T-cell (primary cell): ENCODE measurements at regions not wholly inside any gene's neighbourhood (a gene's known extent, or its start where the extent isn't known, plus 50 kb on each side); places are given as distances from the start of the nearest gene placed in this dataset.

Source experiments
- ATAC-seq, 4 experiments: fragments of 200-7000 bp in 3 of 4; fragments of 150-1000 bp in 1 of 4; cut with Tn5 transposase; replicated peaks in 1 of 4; 1 replicate in 3 of 4; 2 replicates in 1 of 4; pipeline ENCODE4 v1.10.0; 2021; ENCODE audit warnings: moderate library complexity in 3 of 4, mild to moderate bottlenecking in 2 of 4, moderate number of reproducible peaks in 1 of 4
- CTCF ChIA-PET, 2 donors: fragments of 300-600 bp; sonication (Branson Sonifier 250); formaldehyde crosslinking; loops; one replicate each; lab custom pipeline; 2022; ENCODE audit warnings: antibody characterized with exemption in 2 of 2; lab: Charles Lee
- POLR2A ChIA-PET, 2 donors: fragments of 300-600 bp; sonication (Branson Sonifier 250); formaldehyde crosslinking; loops; one replicate each; lab custom pipeline; 2022; ENCODE audit warnings: antibody characterized with exemption in 2 of 2; lab: Charles Lee
- DNase-seq, 35 experiments: peaks; one replicate each; pipeline versions ENCODE4 v3.0.0 to v3.0.0-alpha.2; 2013 to 2023
- H3K27ac ChIP-seq: one replicate; pipeline ENCODE4 v1.5.1; 2013; ENCODE audit warnings: low read length
- H3K27me3 ChIP-seq, 2 experiments: replicated peaks in 1 of 2; 1 replicate in 1 of 2; 2 replicates in 1 of 2; pipeline versions ENCODE4 v1.6.1 to v1.7.0; 2013; ENCODE audit warnings: low read length in 1 of 2, mixed read lengths in 1 of 2; ENCODE audit not compliant: control insufficient read depth in 2 of 2, insufficient read depth in 2 of 2; ENCODE audit errors: extremely low read depth in 1 of 2
- H3K36me3 ChIP-seq, 2 donors: 1 replicate in 1 of 2; 2 replicates in 1 of 2; pipeline versions ENCODE4 v1.6.1 to v1.7.0; 2013; ENCODE audit warnings: low read length in 1 of 2; ENCODE audit not compliant: control insufficient read depth in 2 of 2, insufficient read depth in 1 of 2; ENCODE audit errors: extremely low read depth in 1 of 2
- H3K4me1 ChIP-seq, 2 experiments: 1 replicate in 1 of 2; 2 replicates in 1 of 2; pipeline versions ENCODE4 v1.6.1 to v1.7.0; 2013; ENCODE audit warnings: low read length in 2 of 2, mixed read lengths in 1 of 2; ENCODE audit not compliant: insufficient read depth in 2 of 2, control insufficient read depth in 1 of 2; ENCODE audit errors: extremely low read depth in 1 of 2
- H3K4me3 ChIP-seq, 2 donors: 1 replicate in 1 of 2; 2 replicates in 1 of 2; pipeline versions ENCODE4 v1.5.1 to v1.7.0; 2013; ENCODE audit warnings: mild to moderate bottlenecking in 2 of 2, low read length in 1 of 2, moderate library complexity in 1 of 2; ENCODE audit not compliant: control insufficient read depth in 1 of 2; ENCODE audit errors: extremely low read depth in 1 of 2
- H3K9me3 ChIP-seq: 2 replicates; pipeline ENCODE4 v1.7.0; 2013
- H3K27ac Mint-ChIP-seq, 2 donors: one replicate each; pipeline ENCODE4 v1.8.0; 2020 to 2021; ENCODE audit warnings: mild to moderate bottlenecking in 2 of 2, mixed read lengths in 2 of 2
- H3K27me3 Mint-ChIP-seq, 2 donors: one replicate each; pipeline ENCODE4 v1.8.0; 2021 to 2022; ENCODE audit warnings: mixed read lengths in 2 of 2
- H3K36me3 Mint-ChIP-seq: one replicate; pipeline ENCODE4 v1.8.0; 2021; ENCODE audit warnings: mixed read lengths
- H3K4me1 Mint-ChIP-seq, 3 donors: one replicate each; pipeline ENCODE4 v1.8.0; 2020 to 2022; ENCODE audit warnings: mixed read lengths in 3 of 3, mild to moderate bottlenecking in 1 of 3
- H3K4me3 Mint-ChIP-seq, 3 donors: one replicate each; pipeline ENCODE4 v1.8.0; 2020 to 2022; ENCODE audit warnings: mild to moderate bottlenecking in 3 of 3, mixed read lengths in 3 of 3, moderate library complexity in 3 of 3
- H3K9me3 Mint-ChIP-seq, 3 donors: one replicate each; pipeline ENCODE4 v1.8.0; 2020 to 2022; ENCODE audit warnings: mixed read lengths in 3 of 3
- WGBS: methylation state at CpG from one replicate; pipeline ENCODE4 v1.1.5; 2013; ENCODE audit warnings: missing lambda C conversion rate; ENCODE audit not compliant: insufficient coverage; 5-methylcytosine and 5-hydroxymethylcytosine counted together

DNA sequence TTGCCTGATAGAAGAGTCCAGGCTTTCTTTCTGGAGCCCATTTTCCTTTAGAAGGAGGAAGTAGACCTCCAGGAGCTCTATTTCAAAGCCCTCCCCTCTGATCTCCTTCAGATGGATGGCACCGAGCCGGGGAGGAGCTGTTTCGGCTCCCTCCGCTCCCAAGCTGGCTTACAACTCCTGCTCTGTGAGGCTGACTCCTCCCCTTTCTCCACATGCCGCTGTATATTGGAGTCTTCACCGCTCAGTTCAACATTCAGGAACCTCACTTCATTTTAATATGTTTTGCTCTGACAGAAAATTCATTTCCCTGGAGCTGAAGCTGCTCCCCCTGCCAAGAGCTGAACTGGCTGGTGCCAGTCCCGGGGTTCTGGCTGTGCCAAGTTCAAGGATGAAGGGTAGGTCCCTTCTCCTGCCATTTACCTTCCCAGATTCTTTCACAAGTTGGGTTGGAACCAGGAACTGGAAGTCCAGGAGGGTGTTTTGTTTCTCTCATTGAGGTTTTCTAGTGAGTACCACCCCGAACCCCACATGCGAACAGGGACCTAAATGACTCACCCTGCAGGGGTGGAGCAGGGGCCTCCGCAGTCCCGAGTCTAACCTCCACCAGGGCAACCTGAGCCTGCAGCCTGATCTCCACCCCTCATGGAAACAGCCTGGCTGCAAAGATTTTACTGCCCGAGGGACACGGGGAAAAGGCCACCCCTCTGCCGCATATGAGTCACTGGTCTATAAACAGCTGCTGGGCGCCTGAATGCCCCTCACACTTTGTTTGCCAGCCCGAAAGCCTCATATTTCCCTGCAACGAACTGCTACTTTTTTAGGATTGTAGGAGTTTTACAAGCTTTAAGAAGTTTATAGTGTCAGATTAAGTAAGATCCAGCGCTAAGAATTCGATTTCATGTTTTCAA, 68.6 kb upstream of the FOXA2 start:
- Mint-ChIP-seq H3K27me3 (no peaks in the 10 kb centered on the region), H3K36me3 (no peaks in the 10 kb centered on the region), H3K27ac (no peak overlapping the region), H3K4me1 (no peaks in the 10 kb centered on the region), H3K4me3 (no peak overlapping the region), H3K9me3 (no peaks in the 10 kb centered on the region)
- Histone ChIP-seq H3K4me3 (no peak overlapping the region), H3K27me3 (peaks cover 0 to 3% of the 10 kb centered on the region in 2 experiments), H3K4me1 (no peaks in the 10 kb centered on the region), H3K9me3 (no peaks in the 10 kb centered on the region), H3K36me3 (no peaks in the 10 kb centered on the region), H3K27ac (no peak overlapping the region)
- 72% methylated on average over 9 of the region's 19 CpGs for WGBS
- ChIA-PET POLR2A (no interaction called here), CTCF (no interaction called here)
- DNase-seq (no peak), ATAC-seq (no peak)

DNA sequence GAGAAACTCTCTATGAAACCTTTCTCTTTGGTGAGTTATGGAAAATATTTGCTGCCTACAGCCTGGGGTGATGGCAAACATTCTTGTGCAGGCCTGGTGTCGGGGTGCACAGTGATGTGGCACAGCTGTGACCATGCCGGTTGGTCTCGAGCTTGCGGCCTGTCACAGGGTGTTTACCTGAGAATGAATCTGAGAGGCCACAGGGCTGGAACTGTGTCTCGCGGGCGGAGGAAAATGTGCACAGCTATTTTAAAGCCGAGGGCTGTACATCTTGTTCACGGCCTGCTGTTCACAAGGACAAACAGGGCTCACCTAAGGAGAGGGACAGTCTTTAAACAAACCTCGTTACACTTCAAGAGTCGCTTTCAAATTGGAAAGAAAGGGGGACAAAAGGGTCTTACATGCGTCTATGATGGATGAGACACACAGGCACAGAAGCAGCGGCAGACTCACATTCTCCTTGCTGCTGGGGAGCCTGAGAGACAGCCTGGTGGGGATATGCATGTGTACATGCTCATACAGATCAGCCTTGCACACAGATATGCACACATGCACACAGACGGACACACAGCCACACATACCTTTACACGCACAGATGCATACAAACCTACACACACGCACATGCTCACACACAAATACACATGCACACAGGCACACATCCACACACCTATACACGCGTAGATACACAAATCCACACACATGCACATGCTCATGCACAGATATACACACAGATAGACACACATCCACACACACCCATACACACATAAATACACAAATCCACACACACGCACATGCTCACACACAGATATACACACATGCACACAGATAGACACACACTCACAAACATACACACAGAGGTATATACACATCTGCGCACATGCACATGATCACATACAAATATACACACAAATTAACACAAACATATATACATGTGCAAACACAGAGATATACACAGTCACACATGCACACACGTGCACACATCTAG, 69.6 kb upstream of the FOXA2 start:
- no peak overlapping the region for H3K27ac Mint-ChIP-seq
- H3K27ac ChIP-seq, result no peak overlapping the region
- ChIA-PET CTCF (no interaction called here), POLR2A (no interaction called here)
- H3K36me3 ChIP-seq, result no peaks in the 10 kb centered on the region
- DNase-seq (no peak), ATAC-seq (no peak)
- no peaks in the 10 kb centered on the region for H3K36me3 Mint-ChIP-seq
- H3K27me3 Mint-ChIP-seq, result no peaks in the 10 kb centered on the region
- H3K27me3 ChIP-seq, result peaks cover 0 to 3% of the 10 kb centered on the region in 2 experiments
- no peaks in the 10 kb centered on the region for H3K9me3 Mint-ChIP-seq
- H3K4me3 ChIP-seq, result no peak overlapping the region
- WGBS, result 94% methylated on average over 20 of the region's 21 CpGs
- no peaks in the 10 kb centered on the region for H3K9me3 ChIP-seq
- no peaks in the 10 kb centered on the region for H3K4me1 ChIP-seq
- H3K4me3 Mint-ChIP-seq, result no peak overlapping the region
- H3K4me1 Mint-ChIP-seq, result no peaks in the 10 kb centered on the region

GRCh38 chr20:22663528-22664025, 79.2 kb upstream of the FOXA2 start:
- Mint-ChIP-seq H3K27ac (no peak overlapping the region), H3K4me1 (no peaks in the 10 kb centered on the region), H3K4me3 (no peak overlapping the region), H3K36me3 (no peaks in the 10 kb centered on the region), H3K9me3 (peaks cover 5 to 7% (median 6%) of the 10 kb centered on the region in 3 donors), H3K27me3 (peaks cover 0 to 3% of the 10 kb centered on the region in 2 donors)
- POLR2A ChIA-PET, result no interaction called here
- Histone ChIP-seq H3K9me3 (no peaks in the 10 kb centered on the region), H3K36me3 (no peaks in the 10 kb centered on the region), H3K27me3 (no peaks in the 10 kb centered on the region), H3K4me3 (no peak overlapping the region), H3K27ac (no peak overlapping the region), H3K4me1 (no peaks in the 10 kb centered on the region)
- ATAC-seq (no peak), DNase-seq (no peak)
- WGBS, result 53% methylated on average over 4 of the region's 4 CpGs
- CTCF ChIA-PET, result no interaction called here

- DNase-seq (no peak), ATAC-seq (no peak)
- no peaks in the 10 kb centered on the region for H3K9me3 ChIP-seq
- Mint-ChIP-seq H3K27ac (no peak overlapping the region), H3K36me3 (no peaks in the 10 kb centered on the region), H3K4me3 (no peak overlapping the region), H3K27me3 (peaks cover 0 to 9% of the 10 kb centered on the region in 2 donors), H3K4me1 (no peaks in the 10 kb centered on the region), H3K9me3 (peaks cover 16 to 24% (median 21%) of the 10 kb centered on the region in 3 donors)
- CTCF ChIA-PET, result no interaction called here
- POLR2A ChIA-PET, result no interaction called here
- H3K4me3 ChIP-seq, result no peak overlapping the region
- no CpG with 5 or more reads among the region's 1 CpG for WGBS
- no peak overlapping the region for H3K27ac ChIP-seq
- no peaks in the 10 kb centered on the region for H3K36me3 ChIP-seq
- no peaks in the 10 kb centered on the region for H3K4me1 ChIP-seq
- no peaks in the 10 kb centered on the region for H3K27me3 ChIP-seq
Measured at GRCh38 chr20:22667198-22667597, 82.8 kb upstream of the FOXA2 start.

DNA sequence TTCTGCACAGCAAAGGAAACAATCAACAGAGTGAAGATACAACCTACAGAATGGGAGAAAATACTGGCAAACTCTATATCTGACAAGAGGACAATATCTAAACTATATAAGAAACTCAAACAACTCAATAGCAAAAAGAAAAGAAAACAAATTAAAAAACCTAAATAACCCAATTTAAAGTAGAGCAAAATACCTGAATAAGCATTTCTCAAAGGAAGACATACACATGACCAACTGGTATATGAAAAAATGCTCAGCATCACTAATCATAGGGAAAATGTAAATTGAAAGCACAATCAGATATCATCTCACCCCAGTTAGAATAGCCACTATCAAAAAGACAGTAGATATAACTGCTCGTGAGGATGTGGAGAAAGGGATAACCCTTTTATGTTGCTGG, 87.8 kb upstream of the FOXA2 start:
- Mint-ChIP-seq H3K4me1 (no peaks in the 10 kb centered on the region), H3K27ac (no peak overlapping the region), H3K27me3 (peaks cover 0 to 12% of the 10 kb centered on the region in 2 donors), H3K4me3 (no peak overlapping the region), H3K36me3 (no peaks in the 10 kb centered on the region), H3K9me3 (peaks cover 17 to 22% (median 19%) of the 10 kb centered on the region in 3 donors)
- H3K4me3 ChIP-seq, result no peak overlapping the region
- no peaks in the 10 kb centered on the region for H3K36me3 ChIP-seq
- ChIA-PET POLR2A (no interaction called here), CTCF (no interaction called here)
- H3K27me3 ChIP-seq, result no peaks in the 10 kb centered on the region
- H3K9me3 ChIP-seq, result no peaks in the 10 kb centered on the region
- ATAC-seq (no peak), DNase-seq (no peak)
- no peak overlapping the region for H3K27ac ChIP-seq
- H3K4me1 ChIP-seq, result no peaks in the 10 kb centered on the region
- whole genome bisulfite sequencing, result no CpG with 5 or more reads among the region's 1 CpG

GRCh38 chr20:22673467-22673866, 89.1 kb upstream of the FOXA2 start:
- no peak overlapping the region for H3K4me3 ChIP-seq
- Mint-ChIP-seq H3K27me3 (peaks cover 0 to 9% of the 10 kb centered on the region in 2 donors), H3K27ac (no peak overlapping the region), H3K9me3 (peaks cover 14 to 18% (median 14%) of the 10 kb centered on the region in 3 donors), H3K4me1 (no peaks in the 10 kb centered on the region), H3K36me3 (no peaks in the 10 kb centered on the region), H3K4me3 (no peak overlapping the region)
- DNase-seq (no peak), ATAC-seq (no peak)
- H3K27me3 ChIP-seq, result no peaks in the 10 kb centered on the region
- ChIA-PET POLR2A (no interaction called here), CTCF (no interaction called here)
- no peak overlapping the region for H3K27ac ChIP-seq
- H3K4me1 ChIP-seq, result no peaks in the 10 kb centered on the region
- WGBS, result 87% methylated on average over 3 of the region's 6 CpGs
- no peaks in the 10 kb centered on the region for H3K36me3 ChIP-seq
- no peaks in the 10 kb centered on the region for H3K9me3 ChIP-seq
